ENCODE measurements at regions not wholly inside any gene's neighbourhood (a gene's known extent, or its start where the extent isn't known, plus 50 kb on each side); places are given as distances from the start of the nearest gene placed in this dataset.

GRCh38 chr5:77906806-77907205 is 130.7 kb upstream of the TBCA start (continued):
- no peak for TF ChIP-seq ZNF639 (CRISPR knock-in tag; conservative IDR thresholded peaks at IDR 0.05 in 1 of 2, IDR thresholded peaks at IDR 0.05 in 1 of 2)

- Histone ChIP-seq H3K9ac (ENCODE audit: insufficient read depth in 1 of 2, low read depth in 2 of 2, low read length in 2 of 2) (no peak overlapping the region), H3K27ac (ENCODE audit: extremely low read depth, low read depth, low read length) (no peak overlapping the region), H4K20me1 (replicated peaks; ENCODE audit: control insufficient read depth, insufficient read depth, low read length) (no peaks in the 10 kb centered on the region), H3K36me3 (ENCODE audit: control insufficient read depth, insufficient read depth, low read length) (no peaks in the 10 kb centered on the region), H3K27me3 (ENCODE audit: control insufficient read depth in 2 of 2, insufficient read depth in 2 of 2, low read length in 2 of 2) (peaks cover 6 to 12% of the 10 kb centered on the region in 2 experiments; a peak in 4 of 5 replicates), H3K4me2 (ENCODE audit: insufficient read depth, low read length) (no peak overlapping the region), H3K9me1 (ENCODE audit: control insufficient read depth, insufficient read depth, low read length) (no peaks in the 10 kb centered on the region), H3K4me3 (no peak overlapping the region), H2AFZ (ENCODE audit: low read depth, low read length) (no peak overlapping the region), H3K4me1 (replicated peaks in 1 of 2; ENCODE audit: control insufficient read depth in 2 of 2, insufficient read depth in 2 of 2, low read length in 2 of 2) (no peaks in the 10 kb centered on the region; a peak in 3 of 5 replicates), H3K9me3 (replicated peaks; ENCODE audit: control insufficient read depth, insufficient read depth, low read depth, low read length) (no peaks in the 10 kb centered on the region), H3K79me2 (ENCODE audit: control insufficient read depth, insufficient read depth, low read length) (no peaks in the 10 kb centered on the region)
- no TSS peak for BruUV-seq (replicated peaks)
- TF ChIP-seq PREB (CRISPR knock-in tag; IDR thresholded peaks at IDR 0.05) (no peak), E4F1 (CRISPR knock-in tag; IDR thresholded peaks at IDR 0.05; ENCODE audit: borderline replicate concordance) (no peak), TAF9B (IDR thresholded peaks at IDR 0.05; ENCODE audit: partially characterized antibody) (no peak), ZBTB9 (CRISPR knock-in tag; IDR thresholded peaks at IDR 0.05) (no peak), ZFP1 (CRISPR knock-in tag; IDR thresholded peaks at IDR 0.05) (no peak), ZNF311 (CRISPR knock-in tag; IDR thresholded peaks at IDR 0.05) (no peak), ZNF57 (CRISPR knock-in tag; IDR thresholded peaks at IDR 0.05) (no peak), ZNF347 (CRISPR knock-in tag; IDR thresholded peaks at IDR 0.05; ENCODE audit: low read depth) (no peak)
- in situ Hi-C loops (cut with MboI) (no loop called here), intact Hi-C loops (cut with micrococcal nuclease) (no loop called here)
- ChIA-PET CTCF (ENCODE audit: low intra/inter-chr PET ratio) (no interaction called here), POLR2A (no interaction called here)
- FAIRE-seq (no peak), DNase-seq (ENCODE audit: extremely low read depth in 1 of 4, low spot score in 3 of 4) (no peak), ATAC-seq (no peak)
- 23% methylated on average over 3 of the region's 3 CpGs for WGBS (ENCODE audit: insufficient coverage, low coverage, missing lambda C conversion rate)
Observed at GRCh38 chr5:77904362-77904761, 128.2 kb upstream of the TBCA start.
